Suppressor macrophage treated with lipopolysaccharide for 4 hours (primary cell): ENCODE measurements at regions not wholly inside any gene's neighbourhood (a gene's known extent, or its start where the extent isn't known, plus 50 kb on each side); places are given as distances from the start of the nearest gene placed in this dataset.

Experiments used
- DNase-seq: peaks from one replicate; pipeline ENCODE4 v3.0.0-alpha.2; 2020

- DNase-seq, result peak; percentile 2
Measured at GRCh38 chr13:74040200-74040599, 94.0 kb downstream of the KLF12 start.

GRCh38 chr13:74039667-74040066 lies 94.5 kb downstream of the KLF12 start:
- DNase-seq, result no peak

GRCh38 chr13:74039154-74039553 lies 95.0 kb downstream of the KLF12 start:
- DNase-seq, result no peak

- DNase-seq, result no peak
Measured at GRCh38 chr13:74037762-74038161, 96.4 kb downstream of the KLF12 start.

GRCh38 chr13:74036373-74036772 lies 97.8 kb downstream of the KLF12 start:
- no peak for DNase-seq

- no peak for DNase-seq
Measured at GRCh38 chr13:74035896-74036295, 98.3 kb downstream of the KLF12 start.

- DNase-seq, result no peak
Measured at GRCh38 chr13:74032325-74032724, 101.9 kb downstream of the KLF12 start.

- DNase-seq, result no peak
Measured at GRCh38 chr13:74027161-74027779, 106.9 kb downstream of the KLF12 start.

GRCh38 chr13:74026753-74027152 lies 107.5 kb downstream of the KLF12 start:
- no peak for DNase-seq

- no peak for DNase-seq
Measured at GRCh38 chr13:74025369-74025768, 108.8 kb downstream of the KLF12 start.

GRCh38 chr13:74024856-74025255 lies 109.3 kb downstream of the KLF12 start:
- no peak for DNase-seq

- DNase-seq, result no peak
Measured at GRCh38 chr13:74024314-74024713, 109.9 kb downstream of the KLF12 start.

GRCh38 chr13:74023484-74023883 lies 110.7 kb downstream of the KLF12 start:
- DNase-seq, result no peak

- no peak for DNase-seq
Measured at GRCh38 chr13:74021505-74021904, 112.7 kb downstream of the KLF12 start.

GRCh38 chr13:74018062-74018431 lies 116.2 kb downstream of the KLF12 start:
- no peak for DNase-seq

- DNase-seq, result no peak
Measured at GRCh38 chr13:74017301-74018061, 116.7 kb downstream of the KLF12 start.

- no peak for DNase-seq
Measured at GRCh38 chr13:74015137-74015536, 119.1 kb downstream of the KLF12 start.

- no peak for DNase-seq
Measured at GRCh38 chr13:74009100-74009668, 125.0 kb downstream of the KLF12 start.

GRCh38 chr13:74006666-74007065 lies 127.5 kb downstream of the KLF12 start:
- DNase-seq, result no peak

- no peak for DNase-seq
Measured at GRCh38 chr13:74005320-74006157, 128.7 kb downstream of the KLF12 start.

GRCh38 chr13:74004109-74004508 lies 130.1 kb downstream of the KLF12 start:
- DNase-seq, result no peak

- DNase-seq, result no peak
Measured at GRCh38 chr13:74003374-74003773, 130.8 kb downstream of the KLF12 start.

- no peak for DNase-seq
Measured at GRCh38 chr13:74000876-74001275, 133.3 kb downstream of the KLF12 start.

- DNase-seq, result no peak
Measured at GRCh38 chr13:73998631-73999030, 135.6 kb downstream of the KLF12 start.
